B cell (primary cell): ENCODE measurements at regions not wholly inside any gene's neighbourhood (a gene's known extent, or its start where the extent isn't known, plus 50 kb on each side); places are given as distances from the start of the nearest gene placed in this dataset.

ENCODE experiments used
- CTCF ChIP-seq: fragments of 200-600 bp; IDR thresholded peaks from one replicate; pipeline ENCODE4 v1.8.0; 2022; ENCODE audit warnings: antibody characterized with exemption, mild to moderate bottlenecking
- EZH2 ChIP-seq: IDR thresholded peaks from 2 replicates; pipeline ENCODE4 v1.6.1; 2012; ENCODE audit warnings: borderline replicate concordance, low read depth, mild to moderate bottlenecking, moderate library complexity, low read length; ENCODE audit not compliant: insufficient read depth, poor library complexity, severe bottlenecking

GRCh38 chr6:78153976-78154375 lies 501.1 kb downstream of the MEI4 start:
- TF ChIP-seq CTCF: no peak
- TF ChIP-seq EZH2: no peak
